Stimulated activated CD4-positive, alpha-beta T cell treated with anti-CD3 and anti-CD28 coated beads, Interleukin-4, amount 100 ng/mL, for 24 hours (primary cell): ENCODE measurements at regions not wholly inside any gene's neighbourhood (a gene's known extent, or its start where the extent isn't known, plus 50 kb on each side); places are given as distances from the start of the nearest gene placed in this dataset.

Experiments
- DNase-seq: peaks from one replicate; pipeline ENCODE4 v3.0.0-alpha.2; 2020

DNA sequence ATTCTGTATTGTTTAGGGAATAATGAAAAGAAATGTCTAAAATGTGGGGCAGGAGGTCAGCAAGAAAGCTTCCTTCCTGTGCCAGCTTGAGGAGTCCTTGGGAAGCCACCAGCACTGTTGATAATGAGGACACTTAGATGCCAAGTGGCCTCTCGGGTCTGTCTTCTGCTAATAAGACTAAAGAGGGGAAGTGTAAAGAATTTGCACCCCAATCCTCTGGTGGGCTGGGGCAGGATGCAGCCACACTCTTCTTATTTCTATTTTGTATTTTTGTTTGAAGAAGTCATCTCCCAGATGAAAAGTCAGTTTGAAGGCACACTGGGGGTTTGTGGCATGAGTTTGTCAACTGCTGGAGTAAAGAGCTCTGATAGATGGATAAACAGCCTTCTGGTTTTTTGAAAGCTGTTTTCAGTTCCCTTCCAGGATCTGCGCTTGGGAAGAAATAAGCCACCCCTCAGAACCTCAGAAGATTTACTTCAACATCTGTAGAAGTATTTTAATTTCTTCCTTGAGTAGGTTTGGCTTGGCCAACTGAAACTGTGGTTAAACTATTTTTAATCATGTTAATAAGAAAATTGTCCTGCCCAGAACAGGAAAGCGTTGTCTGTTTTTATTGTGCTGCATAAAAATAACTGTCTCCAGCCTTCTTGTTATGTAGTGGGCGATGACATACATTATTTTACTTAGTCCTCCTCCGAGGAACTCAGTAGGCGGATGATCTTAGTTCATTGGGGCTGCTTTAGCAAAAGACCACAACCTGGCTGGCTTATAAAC, 128.8 kb upstream of the GPR26 start:
- no peak for DNase-seq

- DNase-seq = no peak
Observed at GRCh38 chr10:123538401-123539320, 127.5 kb upstream of the GPR26 start.

DNA sequence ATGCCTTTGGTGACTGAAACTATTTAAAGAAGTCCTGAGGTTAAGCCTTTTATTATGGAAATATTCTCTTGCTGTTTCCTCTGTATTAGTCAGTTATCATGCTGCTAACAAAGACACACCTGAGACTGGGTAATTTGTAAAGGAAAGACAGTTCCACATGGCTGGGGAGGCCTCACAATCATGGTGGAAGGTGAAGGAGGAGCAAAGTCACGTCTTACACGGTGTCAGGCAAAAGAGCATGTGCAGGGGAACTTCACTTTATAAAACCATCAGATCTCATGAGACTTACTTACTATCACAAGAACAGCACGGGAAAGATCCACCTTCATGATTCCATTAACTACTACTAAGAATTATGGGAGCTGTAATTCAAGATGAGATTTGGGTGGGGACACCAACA, 121.2 kb upstream of the GPR26 start:
- no peak for DNase-seq

GRCh38 chr10:123548770-123549169, 117.4 kb upstream of the GPR26 start:
- no peak for DNase-seq

DNA sequence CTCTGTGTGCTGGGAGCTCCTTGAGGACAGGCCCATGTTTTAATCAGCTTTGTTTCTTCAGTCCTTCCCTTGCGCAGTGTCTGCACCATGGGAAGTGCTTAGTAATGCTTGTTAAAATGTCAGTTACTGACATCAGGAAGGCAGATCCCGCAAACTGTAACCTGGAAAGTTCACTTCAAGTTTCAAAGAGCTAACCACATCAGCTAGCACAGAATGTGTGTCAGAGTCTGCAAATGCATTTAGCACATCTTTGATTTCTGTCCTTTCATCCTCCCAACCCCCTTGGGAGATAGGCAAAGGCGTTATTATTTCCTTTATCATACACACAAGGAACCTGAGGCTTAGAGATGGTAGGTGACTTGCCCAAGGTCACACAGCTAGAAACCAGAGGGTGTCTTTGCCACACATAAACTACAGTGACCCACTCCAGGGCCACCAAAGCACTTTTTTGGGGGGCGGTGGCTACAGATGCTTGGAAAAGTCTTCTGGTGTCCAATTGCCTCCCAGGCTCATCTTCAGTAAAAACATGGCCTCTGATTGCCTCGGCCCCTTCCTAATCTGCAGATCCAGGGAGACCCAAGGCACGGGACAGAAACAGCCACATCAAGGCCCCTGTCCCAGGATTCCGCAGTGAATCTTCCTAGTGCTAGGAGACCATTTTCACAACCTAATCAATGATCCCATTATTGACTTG, 116.2 kb upstream of the GPR26 start:
- no peak for DNase-seq

- DNase-seq = no peak
Observed at GRCh38 chr10:123550675-123551096, 115.5 kb upstream of the GPR26 start.

- no peak for DNase-seq
Observed at GRCh38 chr10:123551259-123551658, 114.9 kb upstream of the GPR26 start.

DNA sequence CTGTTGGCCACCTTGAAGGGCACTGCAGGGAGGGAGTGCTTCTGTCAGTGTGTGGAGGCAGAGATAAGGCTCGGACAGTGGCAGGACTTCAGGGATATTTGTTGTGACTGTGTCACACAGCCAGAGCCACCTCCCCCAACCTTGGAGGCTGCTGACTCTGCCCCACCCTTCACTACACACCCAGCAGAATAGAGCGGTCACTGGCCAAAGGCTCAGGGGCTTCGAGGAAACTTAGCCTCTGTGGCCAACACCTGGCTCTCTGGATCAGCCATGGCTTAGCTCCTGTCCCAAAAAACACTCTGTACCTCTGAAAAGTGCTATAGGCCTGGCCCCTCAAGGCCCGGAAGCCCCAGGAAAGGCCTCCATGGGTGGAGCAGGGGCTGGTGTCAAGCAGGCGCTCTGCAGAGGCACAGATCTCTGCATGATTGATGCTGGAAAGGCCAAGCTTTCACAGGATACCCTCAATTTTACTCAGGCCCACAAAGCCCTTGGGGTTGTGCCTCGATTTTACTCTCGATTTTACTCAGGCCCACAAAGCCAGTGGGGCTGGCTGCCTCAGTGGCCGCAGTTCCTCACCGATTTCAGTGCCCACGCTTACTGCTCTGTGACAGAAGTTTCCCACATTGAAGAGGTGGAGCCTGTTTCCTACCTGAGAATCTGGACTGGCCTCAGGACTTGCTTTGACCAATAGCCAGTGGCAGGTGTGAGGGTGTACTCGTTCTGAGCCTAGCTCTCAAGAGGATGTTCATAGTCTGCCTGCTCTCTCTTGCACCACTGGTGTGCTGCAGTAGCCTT, 113.2 kb upstream of the GPR26 start:
- DNase-seq = no peak

GRCh38 chr10:123553810-123554430, 112.2 kb upstream of the GPR26 start:
- DNase-seq = no peak

DNA sequence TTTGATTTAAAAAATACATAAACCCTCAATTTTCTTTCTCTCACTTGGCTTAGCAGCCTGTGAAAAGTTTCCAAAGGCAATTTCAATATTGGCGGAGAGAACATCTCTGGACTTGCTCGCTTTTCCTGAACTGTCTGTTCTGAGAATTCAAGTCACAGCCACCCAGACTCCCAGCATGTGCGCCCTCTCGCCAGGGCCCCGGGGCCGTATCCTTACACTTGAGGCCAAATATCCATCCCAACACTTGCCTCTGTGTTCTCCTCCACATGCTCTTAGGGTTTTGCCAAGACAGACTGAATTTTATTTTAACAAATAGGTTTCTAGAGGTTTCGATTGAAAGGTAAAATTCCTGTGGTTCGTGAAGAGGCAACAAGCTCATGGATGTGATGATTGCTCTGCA, 111.5 kb upstream of the GPR26 start:
- DNase-seq = no peak

GRCh38 chr10:123555616-123556015, 110.5 kb upstream of the GPR26 start:
- DNase-seq = no peak

GRCh38 chr10:123556049-123556448, 110.1 kb upstream of the GPR26 start:
- no peak for DNase-seq

DNA sequence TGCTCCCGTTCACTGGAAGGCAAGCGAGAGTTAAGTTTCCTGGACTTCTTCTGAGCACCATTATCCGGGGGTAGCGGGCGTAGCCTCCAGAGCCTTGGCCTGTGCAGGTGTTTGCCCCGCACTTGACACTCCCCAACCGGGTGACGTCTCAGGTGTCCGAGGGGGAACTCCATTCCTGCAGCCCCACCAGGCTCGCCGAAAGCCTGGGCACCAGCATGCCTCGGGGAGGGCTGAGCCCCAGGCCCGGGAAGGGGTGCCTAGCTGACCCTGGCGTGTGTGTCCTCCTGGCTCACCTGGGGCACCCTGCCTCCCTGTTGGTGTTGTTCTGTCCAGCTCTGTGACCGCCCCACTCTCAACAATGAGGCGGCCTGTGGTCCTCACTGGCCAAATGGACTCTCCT, 109.4 kb upstream of the GPR26 start:
- no peak for DNase-seq

- DNase-seq = no peak
Observed at GRCh38 chr10:123557366-123558108, 108.6 kb upstream of the GPR26 start.

DNA sequence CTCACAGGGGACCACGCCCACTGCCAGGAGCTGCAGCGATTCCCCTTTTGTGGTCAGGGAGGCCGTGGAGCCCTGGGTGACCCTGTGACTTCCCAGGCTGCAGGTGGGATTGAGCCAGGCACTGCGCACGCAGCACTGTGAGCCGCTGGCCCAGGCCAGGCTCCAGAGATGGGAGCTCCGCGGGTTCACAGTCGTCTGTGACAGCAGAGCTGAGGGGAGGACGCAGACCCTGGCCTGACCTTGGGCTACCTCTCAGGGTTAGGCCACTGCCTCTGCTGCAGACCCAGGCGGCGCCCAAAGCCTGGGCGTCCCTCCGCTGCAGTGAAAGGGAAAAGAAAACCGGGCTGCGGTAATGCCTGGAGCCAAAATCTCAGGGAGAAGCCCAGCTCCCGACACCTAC, 107.5 kb upstream of the GPR26 start:
- no peak for DNase-seq

DNA sequence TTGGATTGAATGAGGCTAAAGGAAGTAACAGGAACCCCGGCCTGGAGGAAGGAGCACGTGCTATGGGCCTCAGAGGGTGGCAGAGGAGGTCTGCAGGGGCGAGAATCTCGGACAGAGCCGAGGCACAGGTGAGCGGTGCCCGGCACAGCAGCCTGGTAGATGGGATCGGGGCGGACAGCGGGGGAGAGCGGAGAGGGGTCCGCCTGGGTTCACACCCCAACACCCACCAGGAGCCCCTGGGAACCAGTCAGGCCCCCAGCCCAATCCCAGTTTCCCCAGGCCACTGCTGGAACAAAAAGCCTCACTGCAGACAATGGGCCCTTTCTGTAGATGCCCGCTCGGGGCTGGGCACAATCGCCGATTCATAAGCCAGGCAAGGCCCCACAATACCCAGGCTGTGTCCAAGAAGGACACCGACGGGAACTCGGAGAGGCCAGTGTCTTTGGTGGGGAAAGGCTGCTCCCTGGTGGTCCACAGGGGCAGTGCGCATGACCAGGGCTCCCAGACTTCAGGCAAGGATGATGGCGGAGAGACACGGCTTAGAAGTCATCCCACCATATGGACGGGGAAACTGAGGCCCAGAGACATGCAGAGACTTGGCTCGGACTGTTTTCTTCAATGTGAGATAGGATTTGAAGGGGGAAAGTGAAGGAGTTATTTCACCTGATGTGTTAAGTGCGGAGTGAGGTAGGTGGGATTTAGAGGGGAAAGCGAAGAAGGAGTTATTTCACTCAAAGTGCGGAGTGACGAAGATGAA, 106.9 kb upstream of the GPR26 start:
- DNase-seq = peak; percentile 71

DNA sequence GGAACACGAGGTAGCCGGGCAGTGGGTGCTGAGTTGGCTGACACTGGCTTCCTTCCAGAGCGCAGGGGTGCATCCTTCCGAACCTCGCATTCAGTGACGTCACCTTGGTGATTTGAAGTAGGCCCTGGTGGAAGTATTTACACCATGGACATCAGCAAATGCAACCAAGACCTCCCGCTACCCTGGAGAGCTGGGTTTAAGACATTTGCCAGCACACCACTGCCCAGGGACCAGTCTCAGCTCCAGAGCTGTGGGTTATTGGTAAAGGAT, 106.4 kb upstream of the GPR26 start:
- no peak for DNase-seq

DNA sequence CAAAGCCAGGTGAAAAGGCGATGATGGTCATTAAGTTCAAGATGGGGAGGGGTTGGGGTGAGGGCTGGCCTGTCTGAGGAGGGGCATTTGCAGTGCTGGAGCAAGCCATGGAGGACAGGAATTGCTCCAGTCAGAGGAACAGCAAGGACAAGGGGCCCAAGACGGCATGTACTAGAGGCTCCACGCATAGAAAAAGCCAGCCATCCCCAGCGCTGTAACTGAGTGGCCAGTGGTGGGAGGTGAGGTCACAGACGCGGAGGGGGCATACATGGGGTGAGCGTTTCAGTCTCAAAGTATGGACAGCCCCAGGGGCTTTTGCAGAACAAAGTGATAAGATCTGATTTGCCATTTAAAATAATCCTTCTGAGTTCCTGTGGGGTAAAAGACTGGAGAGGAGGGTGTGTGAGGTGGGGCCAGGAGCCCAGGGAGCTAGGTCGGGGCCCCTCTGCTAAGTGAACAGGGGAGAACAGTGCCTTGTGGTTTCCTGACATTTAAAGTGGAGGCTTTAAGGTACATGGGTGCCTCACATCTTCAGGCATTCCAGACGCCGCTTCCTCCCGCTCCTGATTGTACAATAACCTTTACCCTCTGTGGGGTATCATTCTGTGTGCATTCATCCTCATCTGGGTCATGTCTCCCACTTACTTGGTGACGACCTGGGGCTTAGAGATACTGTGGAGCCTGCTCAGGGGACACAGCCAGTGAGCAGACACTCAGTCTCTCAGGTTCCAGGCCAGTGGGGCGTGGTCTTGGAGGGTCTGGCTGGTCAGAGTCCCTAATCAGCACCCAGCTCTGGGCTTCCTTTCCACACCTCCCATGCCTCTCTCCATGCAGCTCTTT, 105.6 kb upstream of the GPR26 start:
- no peak for DNase-seq

DNA sequence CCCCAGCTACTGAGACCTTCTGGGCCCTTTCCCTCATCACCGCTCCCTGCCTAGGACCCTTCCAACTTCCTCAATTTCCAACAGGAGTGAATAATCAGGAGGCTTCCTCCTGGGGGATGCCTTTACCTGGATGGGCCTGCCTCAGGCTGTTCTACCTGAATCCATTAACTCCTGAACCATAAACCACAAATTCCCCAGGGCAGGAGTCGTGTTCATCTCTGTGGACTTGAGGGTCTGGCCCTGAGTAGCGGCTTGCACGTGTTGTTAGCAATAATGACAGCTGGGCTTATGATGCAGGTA, 105.1 kb upstream of the GPR26 start:
- DNase-seq = no peak

- no peak for DNase-seq
Observed at GRCh38 chr10:123562387-123562786, 103.8 kb upstream of the GPR26 start.
